Left renal pelvis (tissue), 4 donors: ENCODE measurements at regions not wholly inside any gene's neighbourhood (a gene's known extent, or its start where the extent isn't known, plus 50 kb on each side); places are given as distances from the start of the nearest gene placed in this dataset.

Experiments used
- DNase-seq, 4 donors: peaks; one replicate each; pipeline ENCODE4 v3.0.0-alpha.2; 2013; ENCODE audit warnings: low read depth in 4 of 4, low spot score in 3 of 4

GRCh38 chr1:55673416-55673815, 458.3 kb upstream of the USP24 start:
- DNase-seq: no peak

GRCh38 chr1:55670331-55671082, 455.3 kb upstream of the USP24 start:
- peak in 3 of 4 donors; percentile 8 to 18 (median 14) for DNase-seq

GRCh38 chr1:55669293-55669692, 454.1 kb upstream of the USP24 start:
- DNase-seq: no peak

DNA sequence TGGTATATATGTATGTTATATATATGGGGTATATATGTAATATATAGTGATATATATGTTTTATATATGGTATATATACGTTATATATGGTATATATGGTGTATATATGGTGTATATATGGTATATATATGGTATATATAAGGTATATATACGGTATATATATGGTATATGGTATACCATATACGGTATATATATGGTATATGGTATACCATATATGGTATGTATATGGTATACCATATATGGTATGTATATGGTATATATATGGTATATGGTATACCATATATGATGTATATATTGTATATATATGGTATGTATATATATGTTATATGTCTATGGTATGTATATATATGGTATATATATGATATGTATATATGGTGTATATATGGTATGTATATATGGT, 447.7 kb upstream of the USP24 start:
- DNase-seq: no peak

GRCh38 chr1:55658917-55659316, 443.8 kb upstream of the USP24 start:
- no peak for DNase-seq

DNA sequence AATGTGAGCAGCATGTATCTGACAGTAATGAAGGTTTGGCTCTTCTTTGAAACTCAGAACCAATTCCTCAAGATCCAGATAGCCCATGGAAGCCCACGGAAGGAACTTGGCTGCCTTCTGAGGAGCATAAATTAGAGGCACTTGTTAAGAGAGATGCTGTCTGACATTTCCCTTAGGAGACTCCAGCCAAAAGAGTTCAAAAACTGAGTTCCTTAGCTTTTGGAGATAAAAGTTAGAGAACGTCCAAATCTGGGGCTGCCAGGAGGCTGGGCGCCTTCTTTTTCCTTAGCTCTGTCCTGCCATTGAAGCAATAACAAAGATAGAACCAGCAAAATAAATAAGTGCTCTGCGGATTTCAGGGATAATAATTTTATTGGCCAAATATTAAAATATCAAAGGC, 439.6 kb upstream of the USP24 start:
- DNase-seq: no peak

DNA sequence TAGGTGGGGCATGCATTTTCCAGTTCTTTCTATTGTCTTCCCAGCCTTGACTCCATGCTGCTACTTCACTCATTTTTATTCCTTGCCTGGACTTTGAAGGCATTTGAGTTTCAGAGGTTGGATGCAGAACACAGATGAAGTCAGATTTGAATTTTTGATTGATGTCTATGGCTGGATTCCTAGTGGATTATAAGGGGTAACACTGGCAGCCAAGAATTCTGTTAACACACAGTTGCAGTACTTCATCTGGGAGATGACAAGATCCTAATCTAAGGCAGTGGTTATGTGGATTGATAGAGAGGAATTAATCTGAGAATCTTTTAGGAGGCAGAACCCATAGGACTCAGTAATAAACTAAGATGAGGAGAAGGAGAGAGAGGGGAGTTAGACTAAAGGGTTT, 439.0 kb upstream of the USP24 start:
- no peak for DNase-seq

- no peak for DNase-seq
These were observed 435.3 kb upstream of the USP24 start for GRCh38 chr1:55650444-55650843.

DNA sequence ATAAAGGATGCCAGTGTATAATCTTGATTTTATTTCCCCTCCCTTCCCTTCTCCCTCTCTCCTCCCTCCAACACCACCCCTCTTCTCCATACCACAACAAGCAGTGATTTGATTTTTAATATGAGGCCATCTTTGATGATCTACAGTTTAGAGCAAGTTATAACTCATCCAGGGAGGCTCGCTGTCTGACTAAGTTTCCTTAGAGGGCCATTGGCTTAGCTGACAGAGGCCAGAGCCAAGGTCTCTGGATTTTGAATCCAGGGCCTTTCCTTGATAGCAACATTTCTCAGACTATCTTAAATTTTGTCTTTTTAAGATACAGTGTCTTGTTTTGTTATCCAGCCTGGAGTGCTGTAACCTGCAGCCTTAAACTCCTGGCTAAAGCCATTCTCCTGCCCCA, 431.0 kb upstream of the USP24 start:
- DNase-seq: no peak

DNA sequence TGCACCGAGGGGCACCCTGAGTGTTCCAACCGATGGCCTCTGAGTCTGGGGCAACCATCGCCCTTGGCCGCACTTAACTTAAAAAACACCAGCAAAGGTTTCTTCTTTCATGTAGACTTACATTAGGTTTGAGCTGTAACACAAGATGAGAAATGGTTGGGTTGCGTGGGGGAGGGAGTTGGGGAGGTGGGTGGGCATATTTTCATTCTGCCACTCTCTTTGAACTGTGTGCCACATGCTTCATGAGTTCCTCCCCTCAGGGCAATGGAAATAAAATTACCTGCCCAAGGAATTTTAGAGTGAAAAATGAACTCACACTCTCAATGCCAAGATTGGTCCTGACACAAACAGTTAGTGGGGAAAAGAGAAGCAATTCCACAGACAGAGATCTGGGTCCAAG, 430.1 kb upstream of the USP24 start:
- DNase-seq: peak in 1 of 4 donors; percentile 47

GRCh38 chr1:55641947-55642346, 426.8 kb upstream of the USP24 start:
- DNase-seq: no peak

GRCh38 chr1:55640708-55641473, 425.7 kb upstream of the USP24 start:
- no peak for DNase-seq

DNA sequence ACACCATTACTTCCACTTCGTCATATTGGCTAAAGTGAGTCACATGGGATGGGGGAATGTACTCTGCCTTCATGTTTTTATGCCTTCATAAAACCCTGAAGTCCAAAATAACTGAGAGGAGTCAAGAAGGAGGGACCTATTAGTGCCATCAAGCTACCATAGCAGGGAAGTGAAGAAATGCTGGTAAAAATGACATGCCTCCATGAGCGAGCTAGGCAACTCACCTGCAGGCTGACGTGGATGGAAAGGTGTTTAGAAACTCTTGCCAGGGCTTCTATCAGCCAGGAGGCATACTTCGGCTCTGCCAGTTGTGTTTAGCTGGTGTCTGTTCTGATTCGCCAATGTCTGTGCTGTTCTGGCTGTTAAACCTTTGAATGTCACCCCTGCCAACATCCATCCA, 424.4 kb upstream of the USP24 start:
- no peak for DNase-seq

- DNase-seq: no peak
These were observed 423.9 kb upstream of the USP24 start for GRCh38 chr1:55639051-55639450.

- DNase-seq: no peak
These were observed 421.5 kb upstream of the USP24 start for GRCh38 chr1:55636696-55637095.

GRCh38 chr1:55635856-55636255, 420.7 kb upstream of the USP24 start:
- DNase-seq: no peak

DNA sequence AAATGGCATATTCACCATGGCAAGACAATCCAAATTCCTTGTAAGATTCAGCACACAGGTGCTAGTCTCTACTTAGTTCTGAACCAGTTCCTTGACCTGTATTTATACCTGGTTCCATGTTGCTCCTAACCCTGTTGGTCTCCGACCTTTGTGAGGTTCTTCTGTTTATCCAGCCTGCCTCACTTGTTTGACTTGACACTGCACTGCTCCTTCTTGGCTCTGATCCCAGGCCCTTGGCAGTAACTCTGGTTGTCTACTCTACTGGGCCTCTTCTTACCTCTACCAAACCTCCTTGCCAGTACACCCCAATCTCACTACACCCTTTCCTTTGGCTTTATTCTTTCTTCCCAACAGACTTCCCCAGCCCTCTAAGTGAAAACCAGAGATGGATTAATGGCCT, 419.4 kb upstream of the USP24 start:
- no peak for DNase-seq

DNA sequence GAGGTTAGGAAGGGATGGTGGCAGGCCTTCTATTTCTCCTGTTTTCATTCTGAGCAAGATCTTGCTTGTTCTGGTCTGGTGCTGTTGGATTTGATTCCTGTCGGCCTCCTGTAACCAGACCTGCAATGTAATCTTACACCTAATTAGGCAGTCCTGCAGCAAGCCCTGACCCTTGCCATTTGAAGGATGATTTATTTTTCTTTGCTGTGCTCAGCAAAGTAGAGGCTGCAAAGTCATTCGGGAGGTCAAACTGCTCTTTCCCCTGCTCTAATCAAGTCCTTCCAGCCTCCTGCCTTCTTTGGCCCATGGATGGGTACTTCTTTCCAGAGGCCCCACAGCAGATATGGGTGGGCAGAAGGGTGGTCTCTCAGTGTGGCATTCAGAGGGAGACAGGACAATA, 417.7 kb upstream of the USP24 start:
- DNase-seq: peak; percentile 59 to 85 (median 65)

- no peak for DNase-seq
These were observed 416.9 kb upstream of the USP24 start for GRCh38 chr1:55632058-55632457.

GRCh38 chr1:55631509-55631908, 416.3 kb upstream of the USP24 start:
- no peak for DNase-seq

DNA sequence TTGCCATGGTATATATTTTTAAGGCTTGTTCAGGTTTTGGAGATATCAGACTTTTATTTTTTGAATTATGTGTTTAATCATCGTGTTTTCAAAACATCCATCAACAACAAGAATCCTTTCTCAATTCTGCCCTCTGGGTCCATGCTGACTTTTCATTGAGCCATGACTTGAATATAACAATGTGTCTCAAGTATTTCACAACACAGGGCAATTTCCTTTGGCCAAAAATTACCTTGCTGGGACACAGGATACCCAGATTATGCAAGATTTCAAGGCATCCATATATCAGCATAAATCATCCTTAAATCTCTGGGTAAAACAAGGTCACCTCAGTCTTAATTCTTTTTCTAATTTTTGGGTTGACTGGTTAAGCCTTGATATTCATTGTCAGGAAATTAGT, 411.2 kb upstream of the USP24 start:
- no peak for DNase-seq

GRCh38 chr1:55624766-55625165, 409.6 kb upstream of the USP24 start:
- no peak for DNase-seq
